ENCODE measurements at regions not wholly inside any gene's neighbourhood (a gene's known extent, or its start where the extent isn't known, plus 50 kb on each side); places are given as distances from the start of the nearest gene placed in this dataset.
"Not testable (repeated sequence)": the region's sequence is repeated elsewhere in the genome, so short reads cannot be mapped to it uniquely, and the experiment has no call there.

DNA sequence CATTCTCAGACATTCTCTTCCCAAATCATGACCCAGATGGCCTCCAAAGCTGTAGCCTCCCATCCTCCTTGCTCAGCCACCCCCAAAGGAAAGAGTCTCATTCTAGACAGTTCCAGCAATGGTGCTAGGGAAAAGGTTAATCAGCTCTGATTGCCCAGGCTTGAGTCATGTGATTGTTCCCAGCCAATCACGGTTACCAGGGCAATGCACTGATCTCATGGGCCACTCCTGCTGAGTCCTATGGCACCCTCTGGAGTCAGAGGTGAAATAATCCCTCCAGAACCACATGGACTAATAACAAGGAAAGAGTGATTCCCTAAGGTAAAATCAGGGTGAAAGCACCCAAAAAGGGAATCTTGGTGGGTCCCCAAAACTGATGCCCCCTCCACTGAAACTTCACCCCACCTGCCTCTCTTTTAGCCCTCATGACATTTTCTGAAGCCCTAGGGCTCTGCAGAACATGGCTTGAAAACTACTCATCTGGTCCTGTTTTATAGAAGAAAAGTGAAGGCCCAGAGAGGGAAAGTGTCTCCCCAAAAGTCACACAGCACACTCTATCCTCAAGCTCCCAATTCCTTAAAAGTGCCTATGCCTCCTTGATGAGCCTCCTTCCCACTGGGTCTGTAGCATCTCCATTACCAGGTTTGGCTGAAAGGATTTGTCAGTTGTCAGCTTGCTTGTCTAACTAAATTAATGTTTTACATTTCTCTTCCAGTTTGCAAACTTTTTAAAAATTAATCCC lies 203.7 kb downstream of the MN1 start:
- no peak for DNase-seq (ENCODE audit: low read depth)

DNA sequence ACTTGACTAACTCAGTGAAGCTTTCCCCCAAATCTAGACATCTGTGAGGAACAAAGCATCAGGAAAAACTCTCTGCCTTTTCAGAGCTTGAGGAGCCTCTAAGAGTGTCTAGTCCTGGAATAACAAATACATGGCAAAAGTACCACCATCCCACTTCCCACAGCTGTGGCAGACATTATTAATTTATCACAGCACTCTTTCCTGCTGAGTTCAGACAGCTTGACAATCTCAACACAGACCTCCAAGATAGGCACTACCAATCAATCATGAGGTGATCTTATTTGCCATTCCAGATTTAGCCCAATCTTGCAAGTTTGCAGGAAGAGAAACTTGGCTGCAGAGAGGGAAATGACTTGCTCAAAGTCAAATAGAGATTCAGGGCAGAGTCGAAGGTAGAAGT lies 202.8 kb downstream of the MN1 start:
- no peak for DNase-seq (ENCODE audit: low read depth)

DNA sequence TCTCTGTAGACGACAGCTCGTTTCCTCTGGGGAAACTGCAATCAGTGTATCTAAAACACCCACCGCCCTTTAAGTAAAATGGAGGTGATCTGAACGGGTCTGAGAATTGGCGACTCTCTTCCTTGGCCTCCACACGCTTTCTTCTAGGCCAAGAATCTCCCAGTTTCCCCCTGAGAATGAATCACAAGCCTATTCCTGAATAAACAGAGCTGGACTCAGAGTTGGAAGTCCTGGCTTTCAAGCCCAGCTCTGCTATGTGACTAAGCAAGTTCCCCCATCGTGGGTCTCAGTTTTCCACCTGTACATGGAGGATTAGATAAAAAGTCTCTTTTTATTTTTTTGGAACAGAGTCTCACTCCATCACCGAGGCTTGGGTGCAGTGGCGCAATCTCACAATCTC lies 200.4 kb downstream of the MN1 start:
- DNase-seq (ENCODE audit: low read depth) = no peak

DNA sequence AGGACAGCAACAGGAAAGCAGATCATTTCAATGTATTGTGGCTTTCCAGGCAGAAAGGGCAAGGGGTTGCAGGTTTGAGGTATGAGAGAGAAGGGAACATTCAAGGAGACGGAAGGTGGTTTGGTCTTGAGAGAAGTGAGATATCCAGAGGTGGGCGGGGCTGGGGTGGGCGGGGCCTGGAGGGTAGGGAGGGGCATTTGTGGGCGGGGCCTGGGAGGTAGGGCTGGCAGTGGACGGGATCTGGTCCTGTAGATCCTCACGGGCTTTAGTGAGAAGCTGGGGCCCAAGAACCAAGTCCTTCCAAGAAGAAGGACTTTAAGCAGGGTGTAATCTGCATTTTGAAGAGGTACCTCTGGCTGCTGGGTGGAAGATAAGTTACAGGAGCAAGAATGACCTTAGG lies 199.2 kb downstream of the MN1 start:
- DNase-seq (ENCODE audit: low read depth) = no peak

DNA sequence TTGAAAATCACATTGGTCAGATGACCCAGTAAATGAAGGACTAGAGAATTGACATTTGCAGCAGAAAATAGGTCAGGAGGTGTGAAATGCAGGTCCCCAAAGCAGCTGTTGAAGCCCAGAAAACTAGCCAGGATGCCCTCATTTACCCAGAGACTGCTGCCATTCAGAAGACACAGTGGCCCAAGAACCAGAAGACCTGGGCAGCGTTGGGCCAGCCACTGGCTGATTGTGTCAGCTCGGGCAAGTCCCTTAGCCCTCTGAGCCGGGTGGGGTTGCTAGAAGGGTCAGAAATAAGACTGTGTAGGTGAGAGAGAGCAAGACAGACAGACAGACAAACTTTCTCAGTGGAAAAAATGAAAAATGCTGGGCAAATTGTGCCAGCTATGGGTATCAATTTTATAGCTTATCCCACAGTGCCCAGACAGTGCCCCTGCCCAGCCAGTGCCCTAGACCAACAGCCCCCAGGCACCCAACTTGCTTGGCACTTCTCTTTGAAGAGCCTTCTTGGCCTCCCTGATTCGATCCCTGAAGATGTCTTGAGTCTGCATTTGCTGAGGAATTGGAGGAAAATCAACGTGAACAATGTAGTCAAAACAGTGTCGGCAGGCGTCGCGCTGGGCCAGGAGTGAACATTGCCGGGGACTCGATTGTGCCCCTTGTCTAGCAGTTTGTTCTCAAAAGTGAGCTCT lies 198.3 kb downstream of the MN1 start:
- DNase-seq (ENCODE audit: low read depth) = no peak

DNA sequence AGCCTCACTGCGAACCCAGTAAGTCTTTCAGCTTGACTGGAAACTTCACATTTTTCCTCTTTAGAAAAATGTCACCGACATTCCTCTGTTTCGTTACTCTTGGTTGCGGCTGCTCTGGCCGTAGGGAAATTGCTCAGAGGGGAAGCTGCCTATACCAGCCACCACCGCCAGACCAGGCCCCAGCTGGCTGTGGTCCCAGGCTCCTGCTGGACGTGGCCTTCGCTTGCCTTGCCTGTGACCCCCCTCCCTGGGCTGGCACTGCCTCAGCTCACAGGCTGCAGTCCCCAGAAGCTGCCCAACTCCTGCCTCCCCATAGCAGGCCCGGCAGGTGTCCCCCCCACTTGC lies 197.8 kb downstream of the MN1 start:
- DNase-seq (ENCODE audit: low read depth) = no peak

DNA sequence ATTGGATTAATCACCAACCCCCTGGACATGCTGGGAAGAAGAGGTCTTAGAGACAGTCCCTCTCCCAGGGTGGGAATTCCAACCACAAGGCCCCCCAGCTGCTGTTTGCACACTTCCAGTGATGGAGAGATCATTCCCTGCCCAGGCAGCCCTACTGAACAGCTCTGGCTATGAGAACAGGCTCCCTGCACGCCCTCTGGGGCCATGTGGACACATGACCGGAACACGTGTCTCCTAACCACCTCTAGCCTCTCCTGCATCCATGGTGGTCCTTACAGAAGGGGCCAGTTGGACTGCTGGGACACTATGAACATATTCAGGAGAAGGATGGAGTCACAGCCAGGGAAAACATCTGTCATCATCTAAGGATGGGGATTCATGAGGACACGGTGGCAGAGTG lies 196.2 kb downstream of the MN1 start:
- DNase-seq (ENCODE audit: low read depth) = no peak

DNA sequence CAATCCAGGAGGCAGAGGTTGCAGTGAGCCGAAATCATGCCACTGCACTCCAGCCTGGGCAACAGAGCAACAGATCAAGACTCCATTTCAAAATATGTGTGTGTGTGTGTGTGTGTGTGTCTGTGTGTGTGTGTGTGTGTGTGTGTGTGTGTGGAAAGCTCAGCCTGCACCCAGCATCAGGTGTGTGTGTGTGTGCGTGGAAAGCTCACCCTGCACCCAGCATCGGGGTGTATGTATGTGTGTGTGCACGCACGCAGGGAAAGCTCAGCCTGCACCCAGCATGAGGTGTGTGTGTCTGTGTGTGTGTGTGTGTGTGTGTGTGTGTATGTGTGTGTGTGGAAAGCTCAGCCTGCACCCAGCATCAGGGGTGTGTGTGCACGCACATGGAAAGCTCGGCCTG lies 193.8 kb downstream of the MN1 start:
- not testable (repeated sequence) for DNase-seq (ENCODE audit: low read depth)

DNA sequence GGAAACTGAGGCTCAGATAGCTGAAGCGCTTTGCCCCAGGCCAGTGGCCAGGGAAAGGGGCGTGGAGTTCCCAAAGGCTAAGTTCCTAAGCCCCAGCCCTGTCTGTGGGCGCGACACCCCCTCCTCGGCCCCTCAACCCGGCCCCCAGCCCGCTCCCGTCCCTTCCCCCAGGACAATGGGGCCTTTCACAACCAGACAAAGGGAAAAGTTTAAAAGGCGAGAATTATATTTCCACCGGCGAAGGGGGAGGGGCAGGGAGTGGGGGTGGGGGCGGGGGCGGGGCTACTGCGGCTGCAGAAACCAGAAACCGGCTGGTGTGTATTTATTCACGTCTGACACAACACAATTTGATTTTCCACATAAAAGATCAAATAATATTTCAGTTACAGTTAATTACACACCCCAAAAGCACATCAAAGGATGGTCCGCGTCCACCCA lies 192.1 kb downstream of the MN1 start:
- DNase-seq (ENCODE audit: low read depth) = no peak

DNA sequence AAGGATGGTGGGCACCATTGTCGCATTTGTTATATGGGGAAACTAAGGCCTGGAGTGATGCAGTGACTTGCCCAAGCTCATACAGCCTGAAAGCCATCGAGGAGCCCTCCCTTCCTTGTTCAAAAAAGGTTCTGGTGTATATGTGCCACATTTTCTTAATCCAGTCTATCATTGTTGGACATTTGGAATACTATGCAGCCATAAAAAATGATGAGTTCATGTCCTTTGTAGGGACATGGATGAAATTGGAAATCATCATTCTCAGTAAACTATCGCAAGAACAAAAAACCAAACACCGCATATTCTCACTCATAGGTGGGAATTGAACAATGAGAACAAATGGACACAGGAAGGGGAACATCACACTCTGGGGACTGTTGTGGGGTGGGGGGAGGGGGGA lies 191.4 kb downstream of the MN1 start:
- DNase-seq (ENCODE audit: low read depth) = not testable (repeated sequence)

DNA sequence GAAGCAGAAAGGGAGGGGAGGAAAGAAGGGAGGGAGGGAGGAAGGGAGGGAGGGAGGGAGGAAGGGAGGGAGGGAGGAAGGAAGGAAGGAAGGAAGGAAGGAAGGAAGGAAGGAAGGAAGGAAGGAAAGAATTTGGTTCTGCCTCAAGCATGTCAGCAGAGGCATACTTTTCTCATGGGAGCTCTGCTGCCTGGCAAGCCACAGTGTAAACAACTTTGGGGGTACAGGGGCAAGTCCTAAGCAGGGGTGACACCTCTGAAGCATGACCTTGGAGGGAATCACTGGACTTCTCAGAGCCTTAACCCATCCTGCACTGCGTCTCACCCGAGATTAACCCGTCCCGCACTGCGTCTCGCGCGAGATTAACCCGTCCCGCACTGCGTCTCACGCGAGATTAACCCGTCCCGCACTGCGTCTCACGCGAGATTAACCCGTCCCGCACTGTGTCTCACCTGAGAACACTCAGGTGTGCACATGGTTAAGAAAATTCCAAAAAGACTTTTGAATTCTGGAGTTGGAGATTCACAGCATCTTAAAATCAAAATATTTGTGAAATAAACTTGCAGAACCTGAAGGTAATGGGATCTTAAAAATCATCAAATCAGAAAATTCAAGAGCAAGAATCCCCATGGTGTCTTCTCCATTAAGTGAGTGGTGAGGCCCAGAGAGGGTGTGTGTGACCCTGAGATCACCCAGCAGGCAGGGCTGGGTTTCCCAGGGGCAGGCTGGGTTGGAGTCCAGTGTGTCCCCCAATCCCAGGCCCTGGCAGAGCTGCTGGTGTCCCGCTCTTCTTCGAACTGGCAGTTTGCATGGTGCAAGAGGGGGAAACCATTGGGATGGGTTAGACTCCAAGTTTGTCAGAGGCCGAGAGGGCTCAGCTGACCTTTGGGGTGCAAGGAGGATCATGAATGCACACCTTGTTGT lies 190.4 kb downstream of the MN1 start:
- DNase-seq (ENCODE audit: low read depth) = no peak

DNA sequence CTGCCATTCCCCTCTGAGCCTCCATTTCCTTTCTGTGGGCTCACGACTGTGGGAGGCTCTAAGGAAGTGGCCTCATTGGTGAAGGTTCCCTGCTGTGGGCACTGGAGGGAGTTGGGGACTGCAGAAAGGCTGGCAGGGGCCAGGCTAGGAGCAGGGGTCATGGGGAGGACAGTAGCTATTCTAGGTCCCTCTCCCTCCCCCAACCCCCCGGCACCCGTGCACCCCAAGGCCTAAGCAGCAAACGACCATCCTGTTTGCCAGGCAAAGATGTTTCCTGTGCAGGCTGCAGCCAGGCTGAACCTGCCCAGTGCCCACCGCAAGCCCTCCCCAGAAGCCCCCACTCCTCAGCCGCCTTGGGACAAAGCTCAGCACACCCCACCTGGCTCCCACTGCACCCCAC lies 189.4 kb downstream of the MN1 start:
- DNase-seq (ENCODE audit: low read depth) = no peak

DNA sequence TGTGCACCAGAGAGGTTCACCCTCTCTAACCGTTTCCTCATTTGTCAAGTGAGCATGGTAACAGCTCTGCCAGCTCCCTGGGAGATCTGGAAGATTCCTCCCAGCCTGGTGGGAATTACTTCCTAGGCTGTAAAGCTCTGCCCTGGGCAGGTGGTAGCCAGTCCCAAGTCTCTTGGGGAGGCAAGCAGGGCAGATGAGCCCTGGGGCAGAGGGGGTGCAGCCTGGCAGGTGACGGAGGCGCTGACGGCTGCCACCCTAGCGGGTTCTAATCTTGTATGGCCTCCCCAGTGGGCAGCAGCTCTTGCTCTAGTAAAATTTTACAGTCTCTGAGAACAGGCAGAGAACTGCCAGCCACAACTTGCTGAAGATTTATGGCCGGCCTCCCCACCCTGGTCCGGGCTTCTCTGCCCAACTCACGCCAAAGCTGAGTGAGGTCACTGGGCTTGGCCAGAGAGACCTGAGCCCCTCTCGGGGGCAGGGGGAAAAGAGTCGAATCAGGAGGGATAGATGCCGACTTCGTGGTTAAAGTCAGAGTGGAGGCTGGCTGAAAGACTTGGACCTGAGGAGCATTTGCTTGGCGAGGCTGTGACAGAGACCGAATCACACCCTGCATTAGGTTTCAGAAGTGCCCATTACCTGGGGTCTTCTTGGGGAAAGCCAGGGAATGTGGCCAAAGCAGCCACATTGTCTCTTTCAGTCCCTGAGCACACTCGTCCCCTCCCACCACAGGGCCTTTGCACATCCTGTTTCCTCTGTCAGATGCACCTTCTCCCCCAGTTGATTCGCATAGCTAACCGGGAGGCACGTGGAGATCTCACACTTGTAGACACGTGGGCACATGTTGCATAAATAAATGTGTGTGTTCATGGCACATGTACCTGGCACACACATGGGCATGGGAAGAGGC lies 188.2 kb downstream of the MN1 start:
- DNase-seq (ENCODE audit: low read depth) = no peak

DNA sequence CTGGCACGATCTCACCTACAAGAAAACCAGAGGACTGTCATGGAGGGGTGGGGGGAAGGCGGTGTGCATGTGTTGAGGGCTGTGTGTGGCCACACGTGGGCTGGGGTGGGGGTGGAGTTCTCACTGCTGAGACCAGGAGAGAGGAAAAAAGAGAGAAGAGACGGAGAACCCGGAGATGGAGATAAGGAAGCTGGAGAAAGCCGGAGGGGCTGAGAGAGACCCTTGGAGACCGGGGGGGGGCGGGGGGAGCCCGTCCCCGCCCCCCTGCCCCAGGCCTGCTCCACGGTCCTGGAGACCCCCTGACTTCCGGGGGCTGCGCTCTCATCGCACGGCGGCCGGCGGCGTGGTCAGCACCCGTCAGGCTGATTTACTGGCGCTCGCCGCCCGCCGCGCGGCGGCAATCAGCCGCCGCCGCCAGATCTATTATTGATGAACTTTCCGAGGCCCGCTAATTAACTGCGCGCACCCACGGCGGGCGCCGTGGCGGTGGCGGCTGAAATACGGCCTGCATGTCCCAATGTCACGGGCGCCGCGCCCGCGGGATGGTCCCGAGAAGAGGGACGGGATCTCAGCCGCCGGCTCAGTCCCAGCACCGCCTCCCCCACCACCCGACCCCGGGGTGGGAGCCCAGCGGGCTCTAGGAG lies 187.4 kb downstream of the MN1 start:
- no peak for DNase-seq (ENCODE audit: low read depth)

DNA sequence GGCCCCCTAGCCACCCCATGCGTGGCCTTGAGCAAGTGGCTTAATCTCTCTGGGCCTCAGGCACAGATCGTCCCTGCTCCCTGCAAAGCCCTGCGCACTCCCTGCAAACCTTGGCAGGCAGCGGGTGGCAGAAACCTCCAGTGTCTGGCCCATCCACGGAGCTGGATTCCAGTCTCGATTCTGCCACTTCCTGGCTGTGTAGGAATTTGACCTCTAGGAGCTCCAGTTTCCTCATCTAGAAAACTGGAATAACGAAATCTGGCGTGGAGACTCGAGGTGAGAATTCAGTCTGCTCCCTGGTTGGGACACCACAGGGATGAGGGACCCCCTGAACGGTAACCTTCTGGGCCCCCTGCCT lies 186.9 kb downstream of the MN1 start:
- DNase-seq (ENCODE audit: low read depth) = no peak

DNA sequence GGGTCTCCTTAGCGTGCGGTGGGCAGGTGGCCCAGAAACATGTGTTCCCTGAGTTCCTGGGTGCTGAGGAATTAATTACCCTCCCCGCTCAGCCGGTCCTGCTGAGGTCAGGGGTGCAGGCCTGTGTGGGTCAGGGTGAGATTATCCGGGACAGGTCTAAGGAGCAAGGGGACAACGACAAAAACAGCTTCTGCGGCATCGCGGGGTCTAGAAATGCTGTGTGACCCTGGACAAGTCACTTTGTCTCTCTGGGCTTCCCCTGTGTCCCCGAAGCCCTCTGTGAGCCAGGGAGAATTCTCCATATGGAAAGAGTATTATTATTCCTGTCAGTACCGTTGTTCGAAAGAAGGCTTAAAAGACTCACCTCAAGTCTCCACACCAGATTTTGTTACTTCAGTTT lies 186.1 kb downstream of the MN1 start:
- no peak for DNase-seq (ENCODE audit: low read depth)

DNA sequence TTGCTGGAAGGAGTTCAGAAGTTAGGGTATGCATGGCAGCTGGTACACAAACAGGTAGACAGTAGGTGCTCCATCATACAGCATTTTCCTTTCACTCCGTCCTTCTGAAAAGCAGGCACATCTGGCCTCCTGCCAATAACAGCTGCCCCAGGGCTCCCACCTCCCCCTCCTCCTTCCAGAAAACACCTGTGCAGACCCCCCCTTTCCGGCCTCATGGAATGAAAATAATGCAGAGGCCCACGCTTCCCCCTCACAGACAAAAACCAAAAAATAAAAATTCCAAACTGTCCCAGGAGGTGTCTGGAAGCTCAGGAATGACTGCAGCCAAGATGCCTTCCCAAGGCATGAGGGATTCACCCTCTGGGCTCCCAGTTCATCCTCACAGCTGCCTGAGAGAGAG lies 185.5 kb downstream of the MN1 start:
- no peak for DNase-seq (ENCODE audit: low read depth)

DNA sequence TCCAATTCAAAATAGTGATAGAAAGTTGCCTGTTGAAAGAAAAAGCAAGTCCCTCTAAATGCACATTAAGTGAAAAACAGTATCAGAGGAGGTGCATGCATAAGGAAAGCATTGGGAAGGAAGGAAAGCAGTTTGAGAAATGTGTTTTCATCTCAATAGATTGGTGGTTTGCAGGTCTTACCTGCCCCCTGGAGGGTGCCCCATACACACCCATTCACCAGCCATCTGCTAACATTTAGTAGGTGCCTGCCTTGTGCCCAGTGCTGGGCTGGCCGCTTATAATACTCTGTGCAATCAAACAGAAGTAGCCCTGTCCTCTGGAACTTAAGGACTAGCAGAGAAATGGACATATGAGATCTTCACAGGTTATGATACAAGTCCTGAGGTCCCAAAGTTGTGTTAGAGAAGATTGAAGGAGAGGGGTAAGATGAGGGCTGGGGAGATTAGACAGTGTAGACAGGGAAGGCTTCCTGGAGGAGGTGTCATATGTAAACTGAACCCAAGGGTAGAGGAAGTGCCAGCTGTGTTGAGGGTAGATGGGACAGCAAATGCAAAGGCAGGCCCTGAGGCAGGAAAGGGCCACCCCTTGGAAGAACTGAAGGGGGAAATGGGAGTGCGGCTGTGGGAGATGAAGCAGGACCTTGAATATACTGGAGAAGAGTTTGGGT lies 184.2 kb downstream of the MN1 start:
- no peak for DNase-seq (ENCODE audit: low read depth)

DNA sequence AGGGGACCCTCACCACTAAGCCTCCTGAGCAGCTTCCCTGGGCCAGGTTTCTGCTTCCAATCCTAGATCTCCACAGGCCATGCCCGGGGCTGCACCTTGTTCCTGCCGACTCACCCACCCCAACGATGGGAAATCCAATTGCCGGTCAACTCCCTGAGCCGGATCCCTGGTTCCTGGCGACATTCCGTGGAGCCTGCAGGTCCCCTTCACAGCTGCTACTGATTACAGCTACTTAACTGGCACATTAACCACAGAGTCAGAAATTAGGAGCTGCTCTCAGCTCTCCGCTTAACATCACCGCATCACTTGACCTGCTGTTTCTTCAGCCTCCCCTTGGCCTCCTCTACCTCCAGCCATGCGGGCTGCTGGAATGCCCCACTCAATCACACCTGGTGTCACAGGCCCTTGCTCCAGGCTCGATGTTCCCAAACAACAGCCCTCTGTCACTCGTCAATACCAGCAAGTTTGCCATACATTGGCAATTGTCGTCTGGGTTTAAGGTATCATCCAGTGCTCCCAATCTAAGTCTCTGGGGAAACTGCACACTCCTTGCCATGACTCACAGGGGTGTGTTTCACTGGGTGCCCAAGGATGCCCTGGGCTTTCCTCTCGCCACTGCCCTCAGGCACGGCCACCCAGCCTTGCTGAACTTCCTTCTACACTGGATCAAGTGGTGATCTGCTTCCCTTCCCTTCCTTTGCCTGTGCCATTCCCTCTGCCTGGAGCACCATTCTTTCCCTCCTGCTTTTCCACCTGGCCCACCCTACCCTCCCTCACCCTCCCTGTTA lies 181.0 kb downstream of the MN1 start:
- DNase-seq (ENCODE audit: low read depth) = no peak

DNA sequence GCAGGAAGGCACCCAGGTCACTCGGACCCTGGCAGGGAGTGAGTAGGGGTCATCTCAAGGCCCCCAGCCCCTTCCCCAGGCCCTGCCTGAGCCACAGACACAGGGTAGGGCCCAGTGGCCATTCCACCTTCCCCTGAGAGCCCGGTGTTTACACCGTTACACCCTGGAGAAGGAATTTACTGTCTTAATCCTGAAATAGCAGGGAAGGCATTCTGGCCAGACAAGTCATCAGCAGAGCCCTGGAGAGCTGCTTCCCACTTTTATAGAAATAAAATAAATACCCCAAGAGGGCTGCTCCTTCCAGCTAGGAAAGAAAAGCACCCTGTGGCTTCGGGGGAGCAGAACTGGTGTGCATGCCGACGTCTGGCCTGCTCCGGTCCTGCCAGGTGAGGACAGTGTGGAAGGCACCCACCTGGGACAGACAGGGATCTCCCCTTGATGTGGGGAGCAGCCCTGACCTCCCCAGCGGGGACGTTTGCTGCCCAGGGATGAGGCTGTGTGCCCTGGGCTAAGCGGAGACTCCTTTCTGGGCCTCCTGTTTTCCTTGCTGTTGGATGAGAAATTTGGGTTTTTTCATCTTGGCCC lies 180.0 kb downstream of the MN1 start:
- DNase-seq (ENCODE audit: low read depth) = no peak

All from activated T-cell treated with anti-CD3 and anti-CD28 coated beads for 1 hour (primary cell).